WTC11 (cell line): ENCODE measurements at regions not wholly inside any gene's neighbourhood (a gene's known extent, or its start where the extent isn't known, plus 50 kb on each side); places are given as distances from the start of the nearest gene placed in this dataset.

Source experiments
- ATAC-seq: fragments of 200-7000 bp; cut with Tn5 transposase; 2 replicates; pipeline ENCODE4 v1.10.0; 2021; ENCODE audit warnings: mild to moderate bottlenecking, moderate library complexity
- CTCF ChIA-PET: fragments of 300-600 bp; sonication (Branson Sonifier 250); formaldehyde crosslinking; loops from one replicate; lab custom pipeline; 2021; ENCODE audit warnings: antibody characterized with exemption; lab: Charles Lee
- POLR2A ChIA-PET: fragments of 350-600 bp; sonication (Branson Sonifier 250); formaldehyde crosslinking; loops from one replicate; lab custom pipeline; 2021; ENCODE audit warnings: antibody characterized with exemption; lab: Charles Lee
- DNase-seq: peaks from one replicate; pipeline ENCODE4 v3.0.0; 2021; ENCODE audit warnings: low spot score
- H3K27ac Mint-ChIP-seq: 2 replicates; pipeline ENCODE4 v1.8.0; 2021; ENCODE audit warnings: mixed read lengths
- H3K27me3 Mint-ChIP-seq: 2 replicates; pipeline ENCODE4 v1.8.0; 2021; ENCODE audit warnings: low read depth, mild to moderate bottlenecking, moderate library complexity, mixed read lengths
- H3K36me3 Mint-ChIP-seq: 2 replicates; pipeline ENCODE4 v1.8.0; 2021; ENCODE audit warnings: mixed read lengths
- H3K4me1 Mint-ChIP-seq: 2 replicates; pipeline ENCODE4 v1.8.0; 2022; ENCODE audit warnings: mixed read lengths
- H3K4me3 Mint-ChIP-seq: 2 replicates; pipeline ENCODE4 v1.8.0; 2021; ENCODE audit warnings: mild to moderate bottlenecking, moderate library complexity, mixed read lengths
- H3K9me3 Mint-ChIP-seq: 2 replicates; pipeline ENCODE4 v1.8.0; 2021; ENCODE audit warnings: mixed read lengths
- ATF1 ChIP-seq: sonication (generic); formaldehyde crosslinking; IDR thresholded peaks from 2 replicates; pipeline ENCODE4 v1.8.1; 2023; ENCODE audit warnings: mild to moderate bottlenecking, moderate library complexity, missing genetic modification reagents
- ATF3 ChIP-seq: sonication (generic); formaldehyde crosslinking; conservative IDR thresholded peaks from 2 replicates; pipeline ENCODE4 v1.8.1; 2022; ENCODE audit warnings: mild to moderate bottlenecking, missing genetic modification reagents
- CBFB ChIP-seq: sonication (generic); formaldehyde crosslinking; IDR thresholded peaks from 2 replicates; pipeline ENCODE4 v1.8.1; 2022; ENCODE audit warnings: mild to moderate bottlenecking, low read depth, missing genetic modification reagents
- CREM ChIP-seq: sonication (generic); formaldehyde crosslinking; IDR thresholded peaks from 2 replicates; pipeline ENCODE4 v1.8.1; 2022; ENCODE audit warnings: mild to moderate bottlenecking, missing genetic modification reagents, moderate library complexity
- E2F1 ChIP-seq: sonication (generic); formaldehyde crosslinking; IDR thresholded peaks from 2 replicates; pipeline ENCODE4 v1.8.0; 2022; ENCODE audit warnings: mild to moderate bottlenecking, missing genetic modification reagents
- E2F4 ChIP-seq: sonication (generic); formaldehyde crosslinking; IDR thresholded peaks from 2 replicates; pipeline ENCODE4 v1.8.1; 2022; ENCODE audit warnings: low read depth, mild to moderate bottlenecking, moderate library complexity, missing genetic modification reagents, borderline replicate concordance
- ERG ChIP-seq: fragments of 250-450 bp; sonication (Bioruptor Pico); IDR thresholded peaks from 2 replicates; pipeline ENCODE4 v1.8.0; 2021; ENCODE audit warnings: mild to moderate bottlenecking
- HMGXB4 ChIP-seq: sonication (generic); formaldehyde crosslinking; IDR thresholded peaks from 2 replicates; pipeline ENCODE4 v1.8.1; 2023; ENCODE audit warnings: mild to moderate bottlenecking, moderate library complexity, missing genetic modification reagents
- MAX ChIP-seq: sonication (generic); formaldehyde crosslinking; IDR thresholded peaks from 2 replicates; pipeline ENCODE4 v1.8.0; 2022; ENCODE audit warnings: mild to moderate bottlenecking, missing genetic modification reagents
- MYBL2 ChIP-seq: sonication (generic); formaldehyde crosslinking; IDR thresholded peaks from 2 replicates; pipeline ENCODE4 v1.8.1; 2023; ENCODE audit warnings: mild to moderate bottlenecking, moderate library complexity, missing genetic modification reagents
- NFATC4 ChIP-seq: fragments of 250-450 bp; sonication (Bioruptor Pico); IDR thresholded peaks from 2 replicates; pipeline ENCODE4 v1.9.0; 2021; ENCODE audit warnings: mild to moderate bottlenecking
- OVOL2 ChIP-seq: fragments of 250-450 bp; sonication (Bioruptor Pico); IDR thresholded peaks from 2 replicates; pipeline ENCODE4 v1.9.0; 2021; ENCODE audit warnings: mild to moderate bottlenecking, borderline replicate concordance
- PRRX2 ChIP-seq: fragments of 250-450 bp; sonication (Bioruptor Pico); IDR thresholded peaks from 2 replicates; pipeline ENCODE4 v1.8.0; 2021; ENCODE audit warnings: mild to moderate bottlenecking
- USF1 ChIP-seq: sonication (generic); formaldehyde crosslinking; IDR thresholded peaks from 2 replicates; pipeline ENCODE4 v1.8.0; 2022; ENCODE audit warnings: mild to moderate bottlenecking, missing genetic modification reagents
- USF2 ChIP-seq: sonication (generic); formaldehyde crosslinking; IDR thresholded peaks from 2 replicates; pipeline ENCODE4 v1.8.1; 2023; ENCODE audit warnings: mild to moderate bottlenecking, missing genetic modification reagents, moderate library complexity
- ZNF138 ChIP-seq: sonication (generic); formaldehyde crosslinking; conservative IDR thresholded peaks from 2 replicates; pipeline ENCODE4 v1.8.1; 2022; ENCODE audit warnings: mild to moderate bottlenecking, moderate library complexity, missing genetic modification reagents
- ZNF219 ChIP-seq: sonication (generic); formaldehyde crosslinking; IDR thresholded peaks from 2 replicates; pipeline ENCODE4 v1.8.0; 2023; ENCODE audit warnings: missing genetic modification reagents, mild to moderate bottlenecking, borderline replicate concordance
- ZNF396 ChIP-seq: fragments of 250-450 bp; sonication (Bioruptor Pico); IDR thresholded peaks from 2 replicates; pipeline ENCODE4 v1.8.0; 2021; ENCODE audit warnings: mild to moderate bottlenecking, moderate library complexity, borderline replicate concordance
- ZNF423 ChIP-seq: fragments of 250-450 bp; sonication (Bioruptor Pico); IDR thresholded peaks from 2 replicates; pipeline ENCODE4 v2.1.2; 2022; ENCODE audit warnings: mild to moderate bottlenecking, moderate library complexity
- ZNF512 ChIP-seq: sonication (generic); formaldehyde crosslinking; IDR thresholded peaks from 2 replicates; pipeline ENCODE4 v1.8.1; 2022; ENCODE audit warnings: missing genetic modification reagents, borderline replicate concordance

GRCh38 chr18:78130232-78131195 is 849.1 kb upstream of the SALL3 start:
- ChIA-PET POLR2A (no interaction called here), CTCF (no interaction called here)
- Mint-ChIP-seq H3K36me3 (peaks cover 36% of the 10 kb centered on the region), H3K9me3 (peaks cover 48% of the 10 kb centered on the region), H3K4me3 (no peak overlapping the region), H3K27me3 (peaks cover 19% of the 10 kb centered on the region), H3K4me1 (no peaks in the 10 kb centered on the region), H3K27ac (no peak overlapping the region)
- no peak for TF ChIP-seq NFATC4
- no peak for TF ChIP-seq CBFB (CRISPR knock-in tag)
- no peak for TF ChIP-seq CREM (CRISPR knock-in tag)
- TF ChIP-seq OVOL2 (CRISPR knock-in tag) = no peak
- no peak for TF ChIP-seq MYBL2 (CRISPR knock-in tag)
- TF ChIP-seq ZNF138 (CRISPR knock-in tag) = no peak
- no peak for TF ChIP-seq ZNF219 (CRISPR knock-in tag)
- no peak for TF ChIP-seq ZNF396 (CRISPR knock-in tag)
- no peak for TF ChIP-seq USF1
- TF ChIP-seq PRRX2 = no peak
- TF ChIP-seq E2F4 = no peak
- TF ChIP-seq ERG (CRISPR knock-in tag) = no peak
- no peak for TF ChIP-seq USF2 (CRISPR knock-in tag)
- TF ChIP-seq ATF1 = no peak
- no peak for DNase-seq
- ATAC-seq = no peak

- no peak for TF ChIP-seq MAX (CRISPR knock-in tag)
- TF ChIP-seq ZNF512 (CRISPR knock-in tag) = no peak
- TF ChIP-seq HMGXB4 = no peak
- no peak for TF ChIP-seq E2F1 (CRISPR knock-in tag)
- TF ChIP-seq USF1 = no peak
- no peak for TF ChIP-seq ATF3 (CRISPR knock-in tag)
- no peak for TF ChIP-seq E2F4
- no peak for TF ChIP-seq ZNF423 (CRISPR knock-in tag)
- TF ChIP-seq PRRX2 = no peak
- TF ChIP-seq, all 79 proteins: peak for 0
- no peak for ATAC-seq
- CTCF ChIA-PET = no interaction called here
- DNase-seq = no peak
- Mint-ChIP-seq H3K9me3 (peaks cover 45% of the 10 kb centered on the region), H3K27ac (no peak overlapping the region), H3K4me3 (no peak overlapping the region), H3K4me1 (peaks cover 11% of the 10 kb centered on the region), H3K27me3 (peaks cover 16% of the 10 kb centered on the region; the same call in 1 of the 2 replicates), H3K36me3 (peaks cover 32% of the 10 kb centered on the region)
- POLR2A ChIA-PET = no interaction called here
These were observed 845.9 kb upstream of the SALL3 start for GRCh38 chr18:78133729-78134128.
